Activated CD8-positive, alpha-beta T cell treated with anti-CD3 and anti-CD28 coated beads for 36 hours (primary cell): ENCODE measurements at regions not wholly inside any gene's neighbourhood (a gene's known extent, or its start where the extent isn't known, plus 50 kb on each side); places are given as distances from the start of the nearest gene placed in this dataset.

Experiments used
- ATAC-seq: fragments of 200-7000 bp; cut with Tn5 transposase; one replicate; pipeline ENCODE4 v1.10.0; 2021; ENCODE audit warnings: mild to moderate bottlenecking, moderate library complexity
- CTCF ChIA-PET: fragments of 350-600 bp; sonication (Branson Sonifier 250); formaldehyde crosslinking; loops from one replicate; lab custom pipeline; 2021; ENCODE audit warnings: antibody characterized with exemption; lab: Charles Lee
- POLR2A ChIA-PET: fragments of 350-600 bp; sonication (Branson Sonifier 250); formaldehyde crosslinking; loops from one replicate; lab custom pipeline; 2021; ENCODE audit warnings: antibody characterized with exemption; lab: Charles Lee
- DNase-seq: peaks from one replicate; pipeline ENCODE4 v3.0.0-alpha.2; 2020
- H3K27ac Mint-ChIP-seq: one replicate; pipeline ENCODE4 v1.8.0; 2021; ENCODE audit warnings: mild to moderate bottlenecking, mixed read lengths
- H3K27me3 Mint-ChIP-seq: one replicate; pipeline ENCODE4 v1.8.0; 2021; ENCODE audit warnings: mixed read lengths
- H3K36me3 Mint-ChIP-seq: one replicate; pipeline ENCODE4 v1.8.0; 2021; ENCODE audit warnings: low read depth, mixed read lengths
- H3K4me1 Mint-ChIP-seq: one replicate; pipeline ENCODE4 v1.8.0; 2021; ENCODE audit warnings: low read depth, mixed read lengths
- H3K4me3 Mint-ChIP-seq: one replicate; pipeline ENCODE4 v1.8.0; 2021; ENCODE audit warnings: mild to moderate bottlenecking, moderate library complexity, mixed read lengths
- H3K9me3 Mint-ChIP-seq: one replicate; pipeline ENCODE4 v1.8.0; 2021; ENCODE audit warnings: mixed read lengths
- CTCF ChIP-seq: fragments of 200-600 bp; IDR thresholded peaks from one replicate; pipeline ENCODE4 v1.8.0; 2022; ENCODE audit warnings: antibody characterized with exemption, mild to moderate bottlenecking
- intact Hi-C: fragments of 100-400 bp; cut with micrococcal nuclease; formaldehyde crosslinking; loops from one replicate; pipeline ENCODE4 v1.10.0; 2022

- Mint-ChIP-seq H3K27me3 (no peaks in the 10 kb centered on the region), H3K9me3 (no peaks in the 10 kb centered on the region), H3K4me1 (no peaks in the 10 kb centered on the region), H3K4me3 (no peak overlapping the region), H3K36me3 (no peaks in the 10 kb centered on the region), H3K27ac (no peak overlapping the region)
- CTCF ChIA-PET = no interaction called here
- TF ChIP-seq CTCF = no peak
- no peak for ATAC-seq
- POLR2A ChIA-PET = no interaction called here
- DNase-seq = no peak
- intact Hi-C loops = no loop called here
These were observed 193.0 kb downstream of the NDFIP2 start for GRCh38 chr13:79673993-79674377.

GRCh38 chr13:79673310-79673992, 192.5 kb downstream of the NDFIP2 start:
- Mint-ChIP-seq H3K4me1 (no peaks in the 10 kb centered on the region), H3K27ac (no peak overlapping the region), H3K27me3 (no peaks in the 10 kb centered on the region), H3K36me3 (no peaks in the 10 kb centered on the region), H3K4me3 (no peak overlapping the region), H3K9me3 (no peaks in the 10 kb centered on the region)
- DNase-seq (no peak), ATAC-seq (no peak)
- POLR2A ChIA-PET = no interaction called here
- CTCF ChIA-PET = no interaction called here
- TF ChIP-seq CTCF = no peak
- intact Hi-C loops = no loop called here

GRCh38 chr13:79671420-79671819, 190.5 kb downstream of the NDFIP2 start:
- no peak for TF ChIP-seq CTCF
- H3K27me3 Mint-ChIP-seq = no peaks in the 10 kb centered on the region
- ATAC-seq (no peak), DNase-seq (no peak)
- no peak overlapping the region for H3K4me3 Mint-ChIP-seq
- no peak overlapping the region for H3K27ac Mint-ChIP-seq
- CTCF ChIA-PET = no interaction called here
- no peaks in the 10 kb centered on the region for H3K9me3 Mint-ChIP-seq
- no peaks in the 10 kb centered on the region for H3K36me3 Mint-ChIP-seq
- intact Hi-C loops = no loop called here
- H3K4me1 Mint-ChIP-seq = no peaks in the 10 kb centered on the region
- POLR2A ChIA-PET = interaction anchor here (1.1 kb wide), 1 partner anchor 12 kb away, joined by 4 read pairs; no protein-coding TSS in a partner anchor

- H3K9me3 Mint-ChIP-seq = no peaks in the 10 kb centered on the region
- no peaks in the 10 kb centered on the region for H3K27me3 Mint-ChIP-seq
- no peak overlapping the region for H3K27ac Mint-ChIP-seq
- H3K4me1 Mint-ChIP-seq = no peaks in the 10 kb centered on the region
- ChIA-PET CTCF (interaction anchor here (3.5 kb wide), 1 partner anchor 11 kb away, joined by 27 read pairs; no protein-coding TSS in a partner anchor), POLR2A (no interaction called here)
- intact Hi-C loops = no loop called here
- H3K36me3 Mint-ChIP-seq = no peaks in the 10 kb centered on the region
- TF ChIP-seq CTCF = no peak
- DNase-seq = no peak
- no peak overlapping the region for H3K4me3 Mint-ChIP-seq
- ATAC-seq = no peak
These were observed 187.3 kb downstream of the NDFIP2 start for GRCh38 chr13:79668201-79668752.

- H3K4me1 Mint-ChIP-seq = no peaks in the 10 kb centered on the region
These were observed 186.8 kb downstream of the NDFIP2 start for GRCh38 chr13:79667771-79668170.

More at GRCh38 chr13:79667771-79668170, 186.8 kb downstream of the NDFIP2 start:
- no peak for DNase-seq
- H3K9me3 Mint-ChIP-seq = no peaks in the 10 kb centered on the region
- no peak overlapping the region for H3K27ac Mint-ChIP-seq
- H3K36me3 Mint-ChIP-seq = no peaks in the 10 kb centered on the region
- no peak for TF ChIP-seq CTCF
- CTCF ChIA-PET = interaction anchor here (3.5 kb wide), 1 partner anchor 12 kb away, joined by 27 read pairs; no protein-coding TSS in a partner anchor
- H3K4me3 Mint-ChIP-seq = no peak overlapping the region
- ATAC-seq = no peak
- peaks cover 1% of the 10 kb centered on the region for H3K27me3 Mint-ChIP-seq
- POLR2A ChIA-PET = no interaction called here
- intact Hi-C loops = no loop called here
